ENCODE measurements at regions not wholly inside any gene's neighbourhood (a gene's known extent, or its start where the extent isn't known, plus 50 kb on each side); places are given as distances from the start of the nearest gene placed in this dataset.

GRCh38 chr13:59416561-59416960 is 747.2 kb downstream of the DIAPH3 start:
- CTCF ChIA-PET, result no interaction called here
- H3K9me3 ChIP-seq (ENCODE audit: low read length), result no peaks in the 10 kb centered on the region
- intact Hi-C loops (cut with micrococcal nuclease), result no loop called here
- H3F3A ChIP-seq (ENCODE audit: low read length, unreplicated experiment), result no peaks in the 10 kb centered on the region
- no peaks in the 10 kb centered on the region for H3K4me1 ChIP-seq (ENCODE audit: insufficient read depth, low read length)
- H4K20me1 ChIP-seq (ENCODE audit: low read length), result no peaks in the 10 kb centered on the region
- H3K36me3 ChIP-seq (ENCODE audit: low read depth, low read length), result no peaks in the 10 kb centered on the region
- no peak for DNase-seq
- no peak overlapping the region for H3K4me3 ChIP-seq (ENCODE audit: low read length)
- BruUV-seq (replicated peaks), result no TSS peak
- POLR2A ChIA-PET (ENCODE audit: unreplicated experiment), result no interaction called here
- H3K27ac ChIP-seq (ENCODE audit: low read length), result no peak overlapping the region
- no peak overlapping the region for H2AFZ ChIP-seq (ENCODE audit: low read length)
- H3K9me2 ChIP-seq (replicated peaks; ENCODE audit: low read length), result no peaks in the 10 kb centered on the region
- H3K79me2 ChIP-seq (ENCODE audit: low read length), result no peaks in the 10 kb centered on the region
- H3K9ac ChIP-seq (ENCODE audit: low read length), result no peak overlapping the region
- no peaks in the 10 kb centered on the region for H3K27me3 ChIP-seq (ENCODE audit: low read length)
- ATAC-seq, result no peak
- no peak overlapping the region for H3K4me2 ChIP-seq (ENCODE audit: low read length)
- no peak for TF ChIP-seq EZH2 (IDR thresholded peaks at IDR 0.05; ENCODE audit: low read length, unreplicated experiment)
- no peak for TF ChIP-seq EZH2phosphoT487 (IDR thresholded peaks at IDR 0.05; ENCODE audit: borderline replicate concordance, low read length)
- TF ChIP-seq CTCF (conservative IDR thresholded peaks at IDR 0.05; ENCODE audit: low read depth, low read length), result no peak

- no peak overlapping the region for H3K4me2 ChIP-seq (ENCODE audit: low read length)
- no peaks in the 10 kb centered on the region for H3K36me3 ChIP-seq (ENCODE audit: low read depth, low read length)
- H3K9me3 ChIP-seq (ENCODE audit: low read length), result no peaks in the 10 kb centered on the region
- ChIA-PET CTCF (no interaction called here), POLR2A (ENCODE audit: unreplicated experiment) (no interaction called here)
- ATAC-seq (no peak), DNase-seq (no peak)
- intact Hi-C loops (cut with micrococcal nuclease), result no loop called here
- no peak overlapping the region for H3K9ac ChIP-seq (ENCODE audit: low read length)
- no TSS peak for BruUV-seq (replicated peaks)
- H3K27ac ChIP-seq (ENCODE audit: low read length), result no peak overlapping the region
- TF ChIP-seq EZH2phosphoT487 (IDR thresholded peaks at IDR 0.05; ENCODE audit: borderline replicate concordance, low read length), result no peak
- no peak for TF ChIP-seq CTCF (conservative IDR thresholded peaks at IDR 0.05; ENCODE audit: low read depth, low read length)
- TF ChIP-seq EZH2 (IDR thresholded peaks at IDR 0.05; ENCODE audit: low read length, unreplicated experiment), result no peak
- H3K27me3 ChIP-seq (ENCODE audit: low read length), result no peaks in the 10 kb centered on the region
- H4K20me1 ChIP-seq (ENCODE audit: low read length), result no peaks in the 10 kb centered on the region
- no peaks in the 10 kb centered on the region for H3K4me1 ChIP-seq (ENCODE audit: insufficient read depth, low read length)
- no peak overlapping the region for H3K4me3 ChIP-seq (ENCODE audit: low read length)
- no peaks in the 10 kb centered on the region for H3K79me2 ChIP-seq (ENCODE audit: low read length)
- no peak overlapping the region for H2AFZ ChIP-seq (ENCODE audit: low read length)
- H3K9me2 ChIP-seq (replicated peaks; ENCODE audit: low read length), result no peaks in the 10 kb centered on the region
- no peaks in the 10 kb centered on the region for H3F3A ChIP-seq (ENCODE audit: low read length, unreplicated experiment)
Observed at GRCh38 chr13:59422646-59423045, 741.1 kb downstream of the DIAPH3 start.

GRCh38 chr13:59423708-59424340 is 739.9 kb downstream of the DIAPH3 start:
- Histone ChIP-seq H3K9me3 (ENCODE audit: low read length) (no peaks in the 10 kb centered on the region), H3K9me2 (replicated peaks; ENCODE audit: low read length) (no peaks in the 10 kb centered on the region), H3K4me1 (ENCODE audit: insufficient read depth, low read length) (no peaks in the 10 kb centered on the region), H3K4me3 (ENCODE audit: low read length) (no peak overlapping the region), H3K27me3 (ENCODE audit: low read length) (no peaks in the 10 kb centered on the region), H3K79me2 (ENCODE audit: low read length) (no peaks in the 10 kb centered on the region), H3K4me2 (ENCODE audit: low read length) (no peak overlapping the region), H3K36me3 (ENCODE audit: low read depth, low read length) (no peaks in the 10 kb centered on the region), H4K20me1 (ENCODE audit: low read length) (no peaks in the 10 kb centered on the region), H3K9ac (ENCODE audit: low read length) (no peak overlapping the region), H3F3A (ENCODE audit: low read length, unreplicated experiment) (no peaks in the 10 kb centered on the region), H3K27ac (ENCODE audit: low read length) (no peak overlapping the region), H2AFZ (ENCODE audit: low read length) (no peak overlapping the region)
- ChIA-PET CTCF (no interaction called here), POLR2A (ENCODE audit: unreplicated experiment) (no interaction called here)
- TF ChIP-seq CTCF (conservative IDR thresholded peaks at IDR 0.05; ENCODE audit: low read depth, low read length) (no peak), EZH2 (IDR thresholded peaks at IDR 0.05; ENCODE audit: low read length, unreplicated experiment) (no peak), EZH2phosphoT487 (IDR thresholded peaks at IDR 0.05; ENCODE audit: borderline replicate concordance, low read length) (no peak)
- BruUV-seq (replicated peaks), result no TSS peak
- intact Hi-C loops (cut with micrococcal nuclease), result no loop called here
- DNase-seq (no peak), ATAC-seq (no peak)
